Activated CD4-positive, CD25-positive, alpha-beta regulatory T cell (primary cell): ENCODE measurements at regions not wholly inside any gene's neighbourhood (a gene's known extent, or its start where the extent isn't known, plus 50 kb on each side); places are given as distances from the start of the nearest gene placed in this dataset.

Experiments
- DNase-seq, 4 experiments: peaks; one replicate each; lab custom pipeline; 2025; lab: John Stamatoyannopoulos, UW

- no peak for DNase-seq
Measured at GRCh38 chr5:96340357-96340756, 92.7 kb downstream of the PCSK1 start.

- no peak for DNase-seq
Measured at GRCh38 chr5:96339862-96340261, 93.2 kb downstream of the PCSK1 start.

GRCh38 chr5:96338624-96339415, 94.2 kb downstream of the PCSK1 start:
- DNase-seq = no peak

- no peak for DNase-seq
Measured at GRCh38 chr5:96338091-96338490, 95.0 kb downstream of the PCSK1 start.

GRCh38 chr5:96337048-96337781, 95.8 kb downstream of the PCSK1 start:
- DNase-seq = no peak

- peak in 3 of 4 experiments; percentile 6 to 8 (median 6) for DNase-seq
Measured at GRCh38 chr5:96336351-96336985, 96.6 kb downstream of the PCSK1 start.

- DNase-seq = no peak
Measured at GRCh38 chr5:96335873-96336272, 97.2 kb downstream of the PCSK1 start.

- no peak for DNase-seq
Measured at GRCh38 chr5:96333391-96333790, 99.7 kb downstream of the PCSK1 start.

- DNase-seq = no peak
Measured at GRCh38 chr5:96332535-96333366, 100.3 kb downstream of the PCSK1 start.

GRCh38 chr5:96331681-96332361, 101.2 kb downstream of the PCSK1 start:
- DNase-seq = no peak

GRCh38 chr5:96331210-96331609, 101.8 kb downstream of the PCSK1 start:
- no peak for DNase-seq

GRCh38 chr5:96330530-96331140, 102.4 kb downstream of the PCSK1 start:
- DNase-seq = no peak

- no peak for DNase-seq
Measured at GRCh38 chr5:96329886-96330529, 103.0 kb downstream of the PCSK1 start.

GRCh38 chr5:96329289-96329688, 103.8 kb downstream of the PCSK1 start:
- DNase-seq = no peak

GRCh38 chr5:96327722-96328121, 105.3 kb downstream of the PCSK1 start:
- DNase-seq = no peak

- no peak for DNase-seq
Measured at GRCh38 chr5:96326902-96327301, 106.1 kb downstream of the PCSK1 start.

GRCh38 chr5:96324708-96325107, 108.3 kb downstream of the PCSK1 start:
- no peak for DNase-seq

- no peak for DNase-seq
Measured at GRCh38 chr5:96322865-96323264, 110.2 kb downstream of the PCSK1 start.

GRCh38 chr5:96322217-96322616, 110.8 kb downstream of the PCSK1 start:
- no peak for DNase-seq

GRCh38 chr5:96321345-96321744, 111.7 kb downstream of the PCSK1 start:
- DNase-seq = no peak
